Kidney tubule cell (primary cell): ENCODE measurements at regions not wholly inside any gene's neighbourhood (a gene's known extent, or its start where the extent isn't known, plus 50 kb on each side); places are given as distances from the start of the nearest gene placed in this dataset.
"Not testable (repeated sequence)": the region's sequence is repeated elsewhere in the genome, so short reads cannot be mapped to it uniquely, and the experiment has no call there.

Source experiments
- DNase-seq: peaks from one replicate; pipeline ENCODE4 v3.0.0-alpha.2; 2018; ENCODE audit warnings: low spot score

DNA sequence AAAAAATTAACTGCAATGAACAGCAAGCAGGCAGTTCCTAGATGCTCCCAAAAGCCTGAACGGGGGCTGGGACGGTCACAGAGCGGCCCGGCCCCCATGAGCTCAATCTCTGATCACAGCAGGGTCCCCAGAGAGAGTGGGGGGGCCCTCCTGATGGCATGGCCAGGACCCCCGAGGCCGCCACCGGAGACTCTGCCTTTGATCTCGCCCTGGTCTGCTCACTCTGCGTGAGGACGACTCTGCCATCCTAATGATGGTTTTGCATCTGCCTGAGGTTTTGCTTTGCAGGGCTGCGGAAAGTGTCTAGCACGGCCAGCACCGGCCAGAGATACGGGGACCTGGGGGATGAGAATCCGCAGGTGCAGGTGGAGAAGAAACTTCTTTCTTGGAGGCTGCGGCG, 103.8 kb downstream of the SHOX start:
- no peak for DNase-seq

DNA sequence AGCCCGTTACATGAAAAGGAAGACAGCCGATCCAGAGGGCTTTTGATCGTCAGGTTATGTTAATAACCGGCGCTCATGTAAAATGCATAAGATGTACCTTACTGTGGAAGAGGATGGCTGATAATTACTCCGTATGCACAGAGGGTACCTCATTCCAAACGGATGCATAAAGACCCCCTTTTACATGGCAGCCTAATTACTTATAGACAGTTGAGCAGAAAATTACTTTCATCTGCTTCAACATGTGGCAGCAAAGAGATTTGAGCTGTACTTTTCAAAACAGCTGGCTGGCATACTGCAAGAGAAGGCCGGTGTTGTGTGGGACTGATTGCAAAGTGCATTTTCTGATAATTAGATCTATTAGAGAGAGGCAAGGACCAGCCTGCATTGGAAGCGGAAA, 103.4 kb downstream of the SHOX start:
- DNase-seq = no peak

DNA sequence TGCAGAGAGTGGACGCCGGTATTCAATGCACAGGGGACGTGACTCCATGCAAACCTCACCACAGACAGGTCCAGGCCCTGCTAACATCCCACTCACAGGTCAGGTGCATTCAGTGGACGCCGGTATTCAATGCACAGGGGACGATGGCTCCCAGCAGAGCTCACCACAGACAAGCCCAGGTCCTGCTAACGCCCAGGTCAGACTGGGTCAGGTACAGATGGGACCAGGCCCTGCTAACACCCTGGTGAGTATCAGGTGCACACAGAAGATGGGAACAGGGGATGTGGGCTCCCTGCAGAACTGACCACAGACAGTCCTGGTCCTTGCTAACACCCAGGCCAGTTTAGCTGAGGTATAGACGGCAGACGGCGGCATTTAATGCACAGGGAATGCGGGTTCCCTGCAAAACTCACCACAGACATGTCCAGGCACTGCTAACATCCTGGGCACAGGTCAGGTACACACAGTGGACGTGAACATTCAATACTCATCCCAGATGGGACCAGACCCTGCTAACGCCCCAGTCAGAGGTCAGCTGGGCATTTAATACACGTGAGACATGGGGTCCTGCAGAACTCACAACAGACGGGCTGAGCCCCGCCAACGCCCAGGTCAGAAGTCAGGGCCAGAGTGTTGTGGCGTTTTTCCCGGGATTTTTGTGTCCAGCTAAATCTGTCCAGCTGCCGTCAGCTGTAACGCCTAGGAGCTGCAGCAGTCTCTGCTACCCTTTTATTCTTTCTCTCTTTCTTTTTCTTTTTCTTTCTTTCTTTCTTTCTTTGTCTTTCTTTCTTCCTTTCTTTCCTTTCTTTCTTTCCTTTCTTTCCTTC, 99.2 kb downstream of the SHOX start:
- DNase-seq = no peak

DNA sequence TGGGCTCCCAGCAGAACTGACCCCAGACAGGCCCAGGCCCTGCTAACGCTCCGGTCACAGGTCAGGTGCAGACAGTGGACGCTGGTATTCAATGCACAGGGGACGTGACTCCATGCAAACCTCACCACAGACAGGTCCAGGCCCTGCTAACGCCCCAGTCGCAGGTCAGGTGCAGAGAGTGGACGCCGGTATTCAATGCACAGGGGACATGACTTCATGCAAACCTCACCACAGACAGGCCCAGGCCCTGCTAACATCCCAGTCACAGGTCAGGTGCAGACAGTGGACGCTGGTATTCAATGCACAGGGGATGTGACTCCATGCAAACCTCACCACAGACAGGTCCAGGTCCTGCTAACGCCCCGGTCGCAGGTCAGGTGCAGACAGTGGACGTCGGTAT, 98.5 kb downstream of the SHOX start:
- not testable (repeated sequence) for DNase-seq

- not testable (repeated sequence) for DNase-seq
These were observed 98.0 kb downstream of the SHOX start for GRCh38 chrX:728639-729038.

GRCh38 chrX:727738-728621, 97.4 kb downstream of the SHOX start:
- no peak for DNase-seq

- DNase-seq = no peak
These were observed 95.4 kb downstream of the SHOX start for GRCh38 chrX:725971-726370.

DNA sequence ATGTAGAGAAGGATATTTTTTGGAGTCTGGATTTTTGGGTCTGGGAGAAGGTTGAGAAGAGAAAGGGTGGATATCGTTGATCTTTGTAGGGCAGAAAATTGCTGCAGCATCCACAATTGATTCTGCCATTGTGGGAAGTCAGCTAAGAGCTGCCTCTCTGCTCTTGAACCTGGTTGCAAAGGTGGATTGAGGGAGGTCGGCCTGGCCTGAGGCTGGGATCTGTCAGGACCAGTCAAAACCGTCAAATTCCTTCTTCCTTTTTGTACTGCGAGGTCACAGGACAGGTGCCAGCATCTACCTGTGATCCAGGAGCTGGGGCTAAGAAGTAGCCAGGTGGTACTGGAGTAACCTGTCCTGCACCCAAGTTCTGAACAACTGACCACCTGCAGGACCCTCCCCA, 93.7 kb downstream of the SHOX start:
- no peak for DNase-seq

DNA sequence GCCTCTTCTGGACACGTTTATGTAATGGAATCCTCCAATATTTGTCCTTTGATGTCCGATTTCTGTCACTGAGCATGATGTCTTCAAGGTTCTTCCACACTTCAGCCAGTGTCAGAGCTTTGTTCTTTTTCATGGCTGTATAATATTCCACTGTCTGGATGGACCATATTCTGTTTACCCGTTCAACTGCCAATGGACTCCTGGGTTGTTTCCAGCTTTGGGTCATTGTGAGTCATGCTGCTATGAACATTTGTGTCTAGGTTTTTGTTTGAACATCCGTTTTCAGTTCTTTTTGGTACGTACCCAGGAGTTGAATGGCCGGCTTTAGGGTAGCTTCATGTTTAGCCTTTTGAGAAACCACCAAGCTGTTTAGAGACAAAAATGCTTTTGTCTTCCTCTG, 93.2 kb downstream of the SHOX start:
- no peak for DNase-seq

GRCh38 chrX:721354-721753, 90.8 kb downstream of the SHOX start:
- DNase-seq = no peak

GRCh38 chrX:720825-721224, 90.2 kb downstream of the SHOX start:
- no peak for DNase-seq

GRCh38 chrX:720250-720649, 89.7 kb downstream of the SHOX start:
- DNase-seq = no peak

DNA sequence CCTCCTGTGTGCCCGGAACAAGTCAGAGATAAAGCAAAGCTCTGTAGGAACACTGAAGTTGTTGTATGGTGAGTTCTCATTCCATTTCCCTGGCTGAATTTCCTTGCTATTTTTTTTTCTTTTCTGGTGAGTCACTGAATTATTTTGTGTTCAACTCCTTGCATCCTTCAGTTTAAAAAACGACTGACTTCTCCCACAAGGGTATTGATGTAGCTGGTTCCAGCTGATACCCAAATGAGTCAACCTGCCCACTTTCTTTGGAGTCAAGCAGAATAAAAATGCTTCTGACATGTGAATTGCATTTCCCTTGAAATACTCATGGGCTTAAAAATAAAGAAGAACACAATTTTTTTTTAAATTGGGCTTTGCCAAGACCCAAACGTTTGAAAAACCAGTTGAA, 85.5 kb downstream of the SHOX start:
- no peak for DNase-seq

GRCh38 chrX:714131-714530, 83.5 kb downstream of the SHOX start:
- no peak for DNase-seq
